ENCODE measurements at regions not wholly inside any gene's neighbourhood (a gene's known extent, or its start where the extent isn't known, plus 50 kb on each side); places are given as distances from the start of the nearest gene placed in this dataset.

GRCh38 chr13:111502957-111503356 lies 182.5 kb downstream of the TEX29 start:
- 70 to 76% (median 75%) methylated on average over 6 of the region's 6 CpGs for WGBS, 3 donors
- no peaks in the 10 kb centered on the region for H3K36me3 ChIP-seq

GRCh38 chr13:111503376-111503775 lies 182.9 kb downstream of the TEX29 start:
- Histone ChIP-seq H3K4me1 (ENCODE audit: insufficient read depth) (no peaks in the 10 kb centered on the region), H3K4me3 (no peak overlapping the region), H3K9me3 (no peaks in the 10 kb centered on the region), H3K27ac (no peak overlapping the region), H3K27me3 (no peaks in the 10 kb centered on the region), H3K36me3 (no peaks in the 10 kb centered on the region)
- no peak for DNase-seq
- TF ChIP-seq EP300 (IDR thresholded peaks at IDR 0.05): no peak
- no peak for TF ChIP-seq POLR2A (IDR thresholded peaks at IDR 0.05)
- TF ChIP-seq CTCF (IDR thresholded peaks at IDR 0.05): no peak
- intact Hi-C loops (cut with DNase I): no loop called here
- WGBS, 3 donors: 69 to 81% (median 77%) methylated on average over 7 of the region's 7 CpGs

More at GRCh38 chr13:111502957-111503356, 182.5 kb downstream of the TEX29 start:
- no peaks in the 10 kb centered on the region for H3K4me1 ChIP-seq (ENCODE audit: insufficient read depth)
- TF ChIP-seq POLR2A (IDR thresholded peaks at IDR 0.05) (no peak), CTCF (IDR thresholded peaks at IDR 0.05) (no peak), EP300 (IDR thresholded peaks at IDR 0.05) (no peak)
- intact Hi-C loops (cut with DNase I): no loop called here
- DNase-seq: no peak
- H3K27me3 ChIP-seq: no peaks in the 10 kb centered on the region
- H3K9me3 ChIP-seq: no peaks in the 10 kb centered on the region
- H3K4me3 ChIP-seq: no peak overlapping the region
- no peak overlapping the region for H3K27ac ChIP-seq

- Histone ChIP-seq H3K9me3 (no peaks in the 10 kb centered on the region), H3K27me3 (no peaks in the 10 kb centered on the region), H3K4me3 (no peak overlapping the region), H3K27ac (no peak overlapping the region), H3K4me1 (ENCODE audit: insufficient read depth) (no peaks in the 10 kb centered on the region), H3K36me3 (no peaks in the 10 kb centered on the region)
- intact Hi-C loops (cut with DNase I): no loop called here
- no peak for DNase-seq
- TF ChIP-seq CTCF (IDR thresholded peaks at IDR 0.05): no peak
- no peak for TF ChIP-seq POLR2A (IDR thresholded peaks at IDR 0.05)
- no peak for TF ChIP-seq EP300 (IDR thresholded peaks at IDR 0.05)
- 77 to 80% (median 77%) methylated on average over 13 of the region's 13 CpGs for WGBS, 3 donors
These were observed 183.7 kb downstream of the TEX29 start for GRCh38 chr13:111503905-111504695.

- Histone ChIP-seq H3K4me3 (no peak overlapping the region), H3K4me1 (ENCODE audit: insufficient read depth) (no peaks in the 10 kb centered on the region), H3K36me3 (no peaks in the 10 kb centered on the region), H3K27ac (no peak overlapping the region), H3K27me3 (no peaks in the 10 kb centered on the region), H3K9me3 (no peaks in the 10 kb centered on the region)
- WGBS, 3 donors: 34 to 41% (median 35%) methylated on average over 20 of the region's 20 CpGs
- TF ChIP-seq EP300 (IDR thresholded peaks at IDR 0.05): no peak
- no peak for TF ChIP-seq CTCF (IDR thresholded peaks at IDR 0.05)
- no peak for DNase-seq
- intact Hi-C loops (cut with DNase I): no loop called here
These were observed 184.8 kb downstream of the TEX29 start for GRCh38 chr13:111505175-111505777.

All from ovary (tissue), 7 donors.